ENCODE measurements at regions not wholly inside any gene's neighbourhood (a gene's known extent, or its start where the extent isn't known, plus 50 kb on each side); places are given as distances from the start of the nearest gene placed in this dataset.

GRCh38 chr4:113837397-113837796, 75.9 kb upstream of the CAMK2D start:
- TF ChIP-seq, protein P1, sequence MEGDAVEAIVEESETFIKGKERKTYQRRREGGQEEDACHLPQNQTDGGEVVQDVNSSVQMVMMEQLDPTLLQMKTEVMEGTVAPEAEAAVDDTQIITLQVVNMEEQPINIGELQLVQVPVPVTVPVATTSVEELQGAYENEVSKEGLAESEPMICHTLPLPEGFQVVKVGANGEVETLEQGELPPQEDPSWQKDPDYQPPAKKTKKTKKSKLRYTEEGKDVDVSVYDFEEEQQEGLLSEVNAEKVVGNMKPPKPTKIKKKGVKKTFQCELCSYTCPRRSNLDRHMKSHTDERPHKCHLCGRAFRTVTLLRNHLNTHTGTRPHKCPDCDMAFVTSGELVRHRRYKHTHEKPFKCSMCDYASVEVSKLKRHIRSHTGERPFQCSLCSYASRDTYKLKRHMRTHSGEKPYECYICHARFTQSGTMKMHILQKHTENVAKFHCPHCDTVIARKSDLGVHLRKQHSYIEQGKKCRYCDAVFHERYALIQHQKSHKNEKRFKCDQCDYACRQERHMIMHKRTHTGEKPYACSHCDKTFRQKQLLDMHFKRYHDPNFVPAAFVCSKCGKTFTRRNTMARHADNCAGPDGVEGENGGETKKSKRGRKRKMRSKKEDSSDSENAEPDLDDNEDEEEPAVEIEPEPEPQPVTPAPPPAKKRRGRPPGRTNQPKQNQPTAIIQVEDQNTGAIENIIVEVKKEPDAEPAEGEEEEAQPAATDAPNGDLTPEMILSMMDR (IDR thresholded peaks at IDR 0.05; ENCODE audit: low read length, missing control alignments) = no peak
- no peak overlapping the region for H3K4me3 ChIP-seq (replicated peaks; ENCODE audit: low read depth, low read length)
- peak; percentile 89 for DNase-seq (ENCODE audit: low read depth)

GRCh38 chr4:113835005-113835404, 73.5 kb upstream of the CAMK2D start:
- peak; percentile 67 for DNase-seq (ENCODE audit: low read depth)
- no peak overlapping the region for H3K4me3 ChIP-seq (replicated peaks; ENCODE audit: low read depth, low read length)
- TF ChIP-seq, protein P1 (IDR thresholded peaks at IDR 0.05; ENCODE audit: low read length, missing control alignments) = peak; percentile 3

GRCh38 chr4:113834298-113834697, 72.8 kb upstream of the CAMK2D start:
- no peak overlapping the region for H3K4me3 ChIP-seq (replicated peaks; ENCODE audit: low read depth, low read length)
- TF ChIP-seq, protein P1 (IDR thresholded peaks at IDR 0.05; ENCODE audit: low read length, missing control alignments) = no peak
- no peak for DNase-seq (ENCODE audit: low read depth)

DNA sequence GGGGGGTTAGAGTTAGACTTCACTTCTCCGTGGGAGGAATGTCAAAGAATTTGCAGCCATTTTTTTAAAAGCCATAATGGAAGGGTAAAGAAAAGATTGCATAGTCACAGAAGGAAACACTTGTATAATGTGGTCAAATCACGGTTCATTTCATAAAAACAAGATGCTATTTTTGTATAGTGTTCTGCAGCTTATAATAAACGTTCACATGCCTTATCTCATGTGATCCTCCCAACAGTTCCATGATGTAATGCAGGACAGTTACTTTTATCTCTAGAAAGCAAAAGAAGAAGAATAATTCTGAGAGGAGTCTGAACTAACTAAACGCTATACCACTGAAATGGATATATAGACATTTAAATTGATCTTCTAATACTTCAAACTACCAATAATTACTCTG, 71.3 kb upstream of the CAMK2D start:
- no peak for DNase-seq (ENCODE audit: low read depth)
- no peak overlapping the region for H3K4me3 ChIP-seq (replicated peaks; ENCODE audit: low read depth, low read length)
- TF ChIP-seq, protein P1 (IDR thresholded peaks at IDR 0.05; ENCODE audit: low read length, missing control alignments) = no peak

GRCh38 chr4:113831457-113831856, 69.9 kb upstream of the CAMK2D start:
- TF ChIP-seq, protein P1 (IDR thresholded peaks at IDR 0.05; ENCODE audit: low read length, missing control alignments) = no peak
- DNase-seq (ENCODE audit: low read depth) = no peak
- no peak overlapping the region for H3K4me3 ChIP-seq (replicated peaks; ENCODE audit: low read depth, low read length)

- TF ChIP-seq, protein P1 (IDR thresholded peaks at IDR 0.05; ENCODE audit: low read length, missing control alignments) = no peak
These were observed 67.2 kb upstream of the CAMK2D start for GRCh38 chr4:113828702-113829101.

DNA sequence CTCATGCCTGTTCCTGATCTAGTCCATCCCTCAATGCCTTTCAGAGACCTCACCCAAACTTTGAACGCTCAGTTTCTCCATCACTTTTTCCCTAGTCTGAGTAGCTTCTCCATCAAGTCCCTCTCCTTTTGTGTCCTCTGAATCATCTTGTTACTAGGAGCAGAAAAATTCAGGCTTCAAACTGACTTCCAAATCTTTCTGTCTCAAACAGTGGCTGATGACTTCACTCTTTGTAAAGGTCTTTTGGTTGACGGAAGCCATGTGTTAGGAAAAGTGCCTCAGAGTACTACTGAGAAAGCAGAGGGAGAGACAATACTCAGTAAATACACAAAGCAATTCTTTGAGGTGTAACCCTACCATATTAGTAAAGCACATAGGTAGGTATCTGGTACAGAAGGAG, 65.7 kb upstream of the CAMK2D start:
- TF ChIP-seq, protein P1 (IDR thresholded peaks at IDR 0.05; ENCODE audit: low read length, missing control alignments) = no peak
- no peak overlapping the region for H3K4me3 ChIP-seq (replicated peaks; ENCODE audit: low read depth, low read length)
- DNase-seq (ENCODE audit: low read depth) = no peak

More at GRCh38 chr4:113828702-113829101, 67.2 kb upstream of the CAMK2D start:
- no peak overlapping the region for H3K4me3 ChIP-seq (replicated peaks; ENCODE audit: low read depth, low read length)
- DNase-seq (ENCODE audit: low read depth) = no peak

All from fibroblast of pulmonary artery (primary cell).